CD4-positive, CD25-positive, alpha-beta regulatory T cell (primary cell): ENCODE measurements at regions not wholly inside any gene's neighbourhood (a gene's known extent, or its start where the extent isn't known, plus 50 kb on each side); places are given as distances from the start of the nearest gene placed in this dataset.

ENCODE experiments used
- ATAC-seq, 2 donors: fragments of 150-1000 bp; cut with Tn5 transposase; one replicate each; pipeline ENCODE4 v1.10.0; 2021; ENCODE audit warnings: low read depth in 2 of 2, moderate number of reproducible peaks in 2 of 2, moderate library complexity in 1 of 2
- DNase-seq, 3 donors: peaks; one replicate each; pipeline versions ENCODE4 v3.0.0 to v3.0.0-alpha.2; 2012 to 2022; ENCODE audit warnings: mixed read lengths in 1 of 3
- H3K27ac ChIP-seq: one replicate; pipeline ENCODE4 v1.7.0; 2013; ENCODE audit warnings: mild to moderate bottlenecking, low read length; ENCODE audit not compliant: insufficient read depth, poor library complexity, severe bottlenecking
- H3K27me3 ChIP-seq: one replicate; pipeline ENCODE4 v1.7.0; 2013; ENCODE audit warnings: low read length; ENCODE audit not compliant: control insufficient read depth, insufficient read depth
- H3K36me3 ChIP-seq: one replicate; pipeline ENCODE4 v1.7.0; 2013; ENCODE audit warnings: mild to moderate bottlenecking, low read length, moderate library complexity; ENCODE audit not compliant: control insufficient read depth, insufficient read depth
- H3K4me1 ChIP-seq: 2 replicates; pipeline ENCODE4 v1.7.0; 2013; ENCODE audit warnings: mild to moderate bottlenecking, low read length; ENCODE audit not compliant: insufficient read depth, control insufficient read depth, poor library complexity, severe bottlenecking
- H3K4me3 ChIP-seq: one replicate; pipeline ENCODE4 v1.7.0; 2013; ENCODE audit warnings: low read depth, mild to moderate bottlenecking, low read length, moderate library complexity
- H3K9me3 ChIP-seq, 2 experiments: 1 replicate in 1 of 2; 2 replicates in 1 of 2; pipeline ENCODE4 v1.7.0; 2013; ENCODE audit warnings: low read length in 2 of 2, mild to moderate bottlenecking in 1 of 2, moderate library complexity in 1 of 2; ENCODE audit not compliant: control insufficient read depth in 2 of 2
- H3K27ac Mint-ChIP-seq, 3 donors: one replicate each; pipeline ENCODE4 v1.8.0; 2020 to 2022; ENCODE audit warnings: mild to moderate bottlenecking in 3 of 3, mixed read lengths in 3 of 3, moderate library complexity in 2 of 3
- H3K27me3 Mint-ChIP-seq: one replicate; pipeline ENCODE4 v1.8.0; 2022; ENCODE audit warnings: mild to moderate bottlenecking, mixed read lengths
- H3K36me3 Mint-ChIP-seq: one replicate; pipeline ENCODE4 v1.8.0; 2020; ENCODE audit warnings: mixed read lengths
- H3K4me1 Mint-ChIP-seq, 4 donors: one replicate each; pipeline ENCODE4 v1.8.0; 2020 to 2022; ENCODE audit warnings: mixed read lengths in 4 of 4, mild to moderate bottlenecking in 1 of 4
- H3K4me3 Mint-ChIP-seq, 4 donors: one replicate each; pipeline ENCODE4 v1.8.0; 2020 to 2022; ENCODE audit warnings: mild to moderate bottlenecking in 4 of 4, mixed read lengths in 4 of 4, moderate library complexity in 3 of 4
- H3K9me3 Mint-ChIP-seq, 7 donors: one replicate each; pipeline ENCODE4 v1.8.0; 2020 to 2022; ENCODE audit warnings: mixed read lengths in 7 of 7, mild to moderate bottlenecking in 3 of 7, moderate library complexity in 2 of 7

- no peak overlapping the region for H3K27ac ChIP-seq
- Mint-ChIP-seq H3K36me3 (no peaks in the 10 kb centered on the region), H3K9me3 (peaks cover 0 to 2% (median 0%) of the 10 kb centered on the region in 7 donors), H3K4me3 (no peak overlapping the region), H3K27ac (no peak overlapping the region), H3K4me1 (no peaks in the 10 kb centered on the region), H3K27me3 (no peaks in the 10 kb centered on the region)
- H3K9me3 ChIP-seq = no peaks in the 10 kb centered on the region
- no peaks in the 10 kb centered on the region for H3K27me3 ChIP-seq
- no peaks in the 10 kb centered on the region for H3K36me3 ChIP-seq
- no peak for DNase-seq
- no peak for ATAC-seq
- H3K4me1 ChIP-seq = no peaks in the 10 kb centered on the region
- H3K4me3 ChIP-seq = no peak overlapping the region
Observed at GRCh38 chr3:18044191-18044590, 301.8 kb upstream of the TBC1D5 start.

- Histone ChIP-seq H3K27ac (no peak overlapping the region), H3K27me3 (no peaks in the 10 kb centered on the region), H3K9me3 (no peaks in the 10 kb centered on the region), H3K4me3 (no peak overlapping the region), H3K4me1 (no peaks in the 10 kb centered on the region), H3K36me3 (no peaks in the 10 kb centered on the region)
- H3K9me3 Mint-ChIP-seq = peaks cover 0 to 4% (median 0%) of the 10 kb centered on the region in 7 donors
- no peaks in the 10 kb centered on the region for H3K27me3 Mint-ChIP-seq
- no peak for ATAC-seq
- no peak overlapping the region for H3K27ac Mint-ChIP-seq
- H3K4me3 Mint-ChIP-seq = no peak overlapping the region
- H3K4me1 Mint-ChIP-seq = no peaks in the 10 kb centered on the region
- no peak for DNase-seq
- no peaks in the 10 kb centered on the region for H3K36me3 Mint-ChIP-seq
Observed at GRCh38 chr3:18036450-18036815, 294.0 kb upstream of the TBC1D5 start.

- Mint-ChIP-seq H3K4me1 (no peaks in the 10 kb centered on the region), H3K4me3 (no peak overlapping the region), H3K9me3 (peaks cover 0 to 3% (median 0%) of the 10 kb centered on the region in 7 donors), H3K27ac (no peak overlapping the region), H3K27me3 (no peaks in the 10 kb centered on the region), H3K36me3 (no peaks in the 10 kb centered on the region)
- Histone ChIP-seq H3K36me3 (no peaks in the 10 kb centered on the region), H3K27me3 (no peaks in the 10 kb centered on the region), H3K4me3 (no peak overlapping the region), H3K9me3 (no peaks in the 10 kb centered on the region), H3K4me1 (no peaks in the 10 kb centered on the region), H3K27ac (no peak overlapping the region)
- DNase-seq (no peak), ATAC-seq (no peak)
Observed at GRCh38 chr3:18035641-18036449, 293.4 kb upstream of the TBC1D5 start.

- H3K4me1 Mint-ChIP-seq = no peaks in the 10 kb centered on the region
- Histone ChIP-seq H3K27ac (no peak overlapping the region), H3K27me3 (no peaks in the 10 kb centered on the region), H3K4me1 (no peaks in the 10 kb centered on the region), H3K9me3 (no peaks in the 10 kb centered on the region), H3K36me3 (no peaks in the 10 kb centered on the region), H3K4me3 (no peak overlapping the region)
- DNase-seq (no peak), ATAC-seq (no peak)
- H3K4me3 Mint-ChIP-seq = no peak overlapping the region
- peaks cover 0 to 3% (median 0%) of the 10 kb centered on the region in 7 donors for H3K9me3 Mint-ChIP-seq
- no peaks in the 10 kb centered on the region for H3K36me3 Mint-ChIP-seq
- H3K27me3 Mint-ChIP-seq = peaks cover 4% of the 10 kb centered on the region
- H3K27ac Mint-ChIP-seq = no peak overlapping the region
Observed at GRCh38 chr3:18033581-18034108, 291.2 kb upstream of the TBC1D5 start.

- H3K27ac ChIP-seq = no peak overlapping the region
- Mint-ChIP-seq H3K9me3 (peaks cover 0 to 1% (median 0%) of the 10 kb centered on the region in 7 donors), H3K36me3 (no peaks in the 10 kb centered on the region), H3K27ac (no peak overlapping the region), H3K4me1 (no peaks in the 10 kb centered on the region), H3K27me3 (peaks cover 4% of the 10 kb centered on the region), H3K4me3 (no peak overlapping the region)
- DNase-seq (no peak), ATAC-seq (no peak)
- H3K4me3 ChIP-seq = no peak overlapping the region
- no peaks in the 10 kb centered on the region for H3K36me3 ChIP-seq
- no peaks in the 10 kb centered on the region for H3K27me3 ChIP-seq
- H3K9me3 ChIP-seq = no peaks in the 10 kb centered on the region
- no peaks in the 10 kb centered on the region for H3K4me1 ChIP-seq
Observed at GRCh38 chr3:18030371-18030870, 288.0 kb upstream of the TBC1D5 start.

- Mint-ChIP-seq H3K9me3 (peaks cover 0 to 2% (median 0%) of the 10 kb centered on the region in 7 donors), H3K27me3 (peaks cover 8% of the 10 kb centered on the region), H3K27ac (no peak overlapping the region), H3K4me1 (no peaks in the 10 kb centered on the region), H3K4me3 (no peak overlapping the region), H3K36me3 (no peaks in the 10 kb centered on the region)
- Histone ChIP-seq H3K36me3 (no peaks in the 10 kb centered on the region), H3K27ac (no peak overlapping the region), H3K9me3 (no peaks in the 10 kb centered on the region), H3K4me1 (no peaks in the 10 kb centered on the region), H3K4me3 (no peak overlapping the region), H3K27me3 (no peaks in the 10 kb centered on the region)
- DNase-seq (no peak), ATAC-seq (no peak)
Observed at GRCh38 chr3:18027161-18027939, 284.9 kb upstream of the TBC1D5 start.

GRCh38 chr3:18024715-18025114 lies 282.3 kb upstream of the TBC1D5 start:
- DNase-seq (no peak), ATAC-seq (no peak)
- no peak overlapping the region for H3K27ac ChIP-seq
- Mint-ChIP-seq H3K9me3 (peaks cover 0 to 2% (median 0%) of the 10 kb centered on the region in 7 donors), H3K4me3 (no peak overlapping the region), H3K4me1 (no peaks in the 10 kb centered on the region), H3K27ac (no peak overlapping the region), H3K27me3 (peaks cover 5% of the 10 kb centered on the region), H3K36me3 (no peaks in the 10 kb centered on the region)
- no peaks in the 10 kb centered on the region for H3K4me1 ChIP-seq
- H3K27me3 ChIP-seq = peaks cover under 1% of the 10 kb centered on the region
- no peaks in the 10 kb centered on the region for H3K9me3 ChIP-seq
- no peaks in the 10 kb centered on the region for H3K36me3 ChIP-seq
- H3K4me3 ChIP-seq = no peak overlapping the region
